ENCODE measurements at regions not wholly inside any gene's neighbourhood (a gene's known extent, or its start where the extent isn't known, plus 50 kb on each side); places are given as distances from the start of the nearest gene placed in this dataset.

GRCh38 chr2:188042412-188042811, 249.3 kb upstream of the GULP1 start:
- TF ChIP-seq CTCF (conservative IDR thresholded peaks at IDR 0.05; ENCODE audit: low read depth, low read length) (no peak), EZH2 (IDR thresholded peaks at IDR 0.05; ENCODE audit: borderline replicate concordance, low read depth, low read length, poor library complexity, severe bottlenecking) (no peak)

Data from A673 (cell line).